22Rv1 (cell line): ENCODE measurements at regions not wholly inside any gene's neighbourhood (a gene's known extent, or its start where the extent isn't known, plus 50 kb on each side); places are given as distances from the start of the nearest gene placed in this dataset.
"Not testable (repeated sequence)": the region's sequence is repeated elsewhere in the genome, so short reads cannot be mapped to it uniquely, and the experiment has no call there.

ENCODE experiments used
- H3K27ac ChIP-seq: fragments of 450-650 bp; 2 replicates; pipeline ENCODE4 v1.5.1; 2017
- CTCF ChIP-seq: fragments of 450-650 bp; IDR thresholded peaks from 2 replicates; pipeline ENCODE4 v1.5.1; 2017; ENCODE audit warnings: mild to moderate bottlenecking
- ZFX ChIP-seq: fragments of 450-650 bp; IDR thresholded peaks from 2 replicates; pipeline ENCODE4 v1.6.1; 2017; ENCODE audit warnings: antibody characterized with exemption, borderline replicate concordance

DNA sequence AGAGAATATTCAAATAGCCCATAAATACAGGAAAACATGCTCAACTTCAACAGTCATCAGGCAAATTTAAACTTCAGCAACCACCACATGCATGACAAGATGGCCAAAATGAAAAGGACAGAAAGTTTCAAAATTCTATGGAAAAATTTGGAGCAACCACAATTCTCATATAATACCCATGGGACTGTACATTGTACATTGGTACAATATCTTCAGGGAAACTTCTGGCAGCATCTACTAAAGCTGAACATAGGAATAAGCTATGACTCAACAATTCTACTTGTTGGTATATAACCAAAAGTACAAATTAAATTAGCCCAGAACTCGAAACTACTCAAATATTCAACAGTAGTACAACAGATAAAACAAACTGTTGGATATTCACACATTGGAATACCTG, 847.6 kb downstream of the TBL1XR1 start:
- no peak for TF ChIP-seq ZFX
- TF ChIP-seq CTCF: no peak
- H3K27ac ChIP-seq: no peak overlapping the region

DNA sequence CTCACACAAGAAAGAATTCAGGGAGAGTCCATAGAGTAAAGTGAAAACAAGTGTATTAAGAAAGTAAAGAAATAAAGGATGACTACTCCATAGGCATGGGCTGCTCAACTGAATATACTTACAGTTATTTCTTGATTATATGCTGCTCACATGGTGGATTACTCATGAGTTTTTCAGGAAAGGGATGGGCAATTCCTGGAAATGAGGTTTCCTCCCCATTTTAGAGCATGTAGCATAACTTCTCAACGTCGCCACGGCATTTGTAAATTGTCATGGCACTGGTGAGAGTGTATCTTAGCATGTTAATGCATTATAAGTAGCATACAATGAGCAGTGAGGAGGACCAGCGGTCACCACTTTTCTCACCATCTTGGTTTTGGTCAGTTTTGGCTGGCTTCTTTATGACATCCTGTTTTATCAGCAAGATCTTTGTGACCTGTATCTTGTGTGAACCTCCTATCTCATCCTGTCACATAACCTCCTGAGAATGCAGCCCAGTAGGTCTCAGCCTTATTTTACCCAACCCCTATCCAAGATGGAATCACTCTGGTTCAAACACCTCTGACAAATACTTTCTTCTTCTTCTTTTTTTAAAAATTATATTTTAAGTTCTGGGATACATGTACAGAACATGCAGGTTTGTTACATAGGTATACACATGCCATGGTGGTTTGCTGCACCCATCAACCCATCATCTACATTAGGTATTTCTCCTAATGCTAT, 849.7 kb downstream of the TBL1XR1 start:
- H3K27ac ChIP-seq: no peak overlapping the region
- TF ChIP-seq CTCF (no peak), ZFX (no peak)

DNA sequence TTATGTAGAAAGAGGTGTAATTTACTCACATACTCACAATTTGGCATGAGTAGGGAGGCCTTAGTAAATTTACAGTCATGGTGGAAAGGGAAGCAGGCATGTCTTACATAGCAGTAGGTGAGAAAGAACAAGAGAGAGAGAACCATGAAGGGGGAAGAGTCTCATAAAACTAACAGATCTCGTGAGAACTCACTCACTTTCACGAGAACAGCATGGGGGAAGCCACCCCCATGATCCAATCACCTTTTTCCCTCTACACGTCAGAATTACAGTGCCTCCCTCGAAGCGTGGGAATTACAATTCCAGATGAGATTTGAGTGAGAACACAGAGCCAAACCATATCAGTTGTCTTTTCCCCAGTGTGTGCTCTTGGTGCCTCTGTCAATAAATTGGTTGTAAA, 855.3 kb downstream of the TBL1XR1 start:
- TF ChIP-seq ZFX: no peak
- TF ChIP-seq CTCF: no peak
- no peak overlapping the region for H3K27ac ChIP-seq

DNA sequence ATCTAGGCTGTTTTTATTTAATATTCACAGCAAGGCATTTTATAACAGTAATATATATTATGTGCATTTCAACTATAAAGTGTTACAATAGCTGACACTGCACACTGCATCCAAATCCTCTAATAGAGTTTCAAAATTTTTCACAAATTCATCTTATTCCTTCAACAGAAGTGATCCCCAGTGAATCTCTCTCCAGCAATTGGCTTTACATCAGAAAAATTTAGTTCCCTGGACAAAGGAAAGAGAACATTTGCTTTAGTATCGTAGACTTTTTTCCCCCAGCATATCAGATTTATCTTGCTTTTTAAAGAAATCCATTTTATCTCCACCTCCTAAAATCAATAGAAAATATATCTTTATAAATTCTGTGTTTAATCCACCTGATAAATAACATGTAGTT, 868.6 kb downstream of the TBL1XR1 start:
- no peak for TF ChIP-seq ZFX
- TF ChIP-seq CTCF: no peak
- no peak overlapping the region for H3K27ac ChIP-seq

- TF ChIP-seq CTCF (no peak), ZFX (no peak)
Observed at GRCh38 chr3:176328198-176328597, 869.1 kb downstream of the TBL1XR1 start.

DNA sequence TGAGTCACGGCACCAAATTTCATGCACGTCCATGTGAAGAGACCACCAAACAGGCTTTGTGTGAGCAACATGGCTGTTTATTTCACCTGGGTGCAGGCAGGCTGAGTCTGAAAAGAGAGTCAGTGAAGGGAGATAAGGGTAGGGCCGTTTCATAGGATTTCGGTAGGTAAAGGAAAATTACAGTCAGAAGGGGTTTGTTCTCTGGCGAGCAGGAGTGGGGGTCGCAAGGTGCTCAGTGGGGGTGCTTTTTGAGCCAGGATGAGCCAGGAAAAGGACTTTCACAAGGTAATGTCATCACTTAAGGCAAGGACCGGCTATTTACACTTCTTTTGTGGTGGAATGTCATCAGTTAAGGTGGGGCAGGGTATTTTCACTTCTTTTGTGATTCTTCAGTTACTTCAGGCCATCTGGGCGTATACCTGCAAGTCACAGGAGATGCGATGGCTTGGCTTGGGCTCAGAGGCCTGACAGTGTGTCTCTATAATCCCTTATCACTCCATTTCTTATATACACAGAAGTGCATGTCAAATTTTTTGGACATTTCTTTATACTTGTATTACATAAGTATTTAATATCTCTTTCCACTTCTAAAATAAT, 870.3 kb downstream of the TBL1XR1 start:
- not testable (repeated sequence) for H3K27ac ChIP-seq

More at GRCh38 chr3:176328198-176328597, 869.1 kb downstream of the TBL1XR1 start:
- H3K27ac ChIP-seq: no peak overlapping the region

DNA sequence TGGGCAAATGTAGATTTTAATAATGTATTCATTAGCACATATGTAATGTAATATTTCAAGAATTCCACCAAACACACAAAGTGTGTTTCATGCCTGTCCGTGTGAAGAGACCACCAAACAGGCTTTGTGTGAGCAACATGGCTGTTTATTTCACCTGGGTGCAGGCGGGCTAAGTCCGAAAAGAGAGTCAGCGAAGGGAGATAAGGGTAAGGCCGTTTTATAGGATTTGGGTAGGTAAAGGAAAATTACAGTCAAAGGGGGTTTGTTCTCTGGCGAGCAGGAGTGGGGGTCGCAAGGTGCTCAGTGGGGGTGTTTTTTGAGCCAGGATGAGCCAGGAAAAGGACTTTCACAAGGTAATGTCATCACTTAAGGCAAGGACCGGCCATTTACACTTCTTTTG, 875.8 kb downstream of the TBL1XR1 start:
- not testable (repeated sequence) for H3K27ac ChIP-seq

GRCh38 chr3:176321099-176321498, 876.2 kb downstream of the TBL1XR1 start:
- TF ChIP-seq CTCF (no peak), ZFX (no peak)
- no peak overlapping the region for H3K27ac ChIP-seq
